Brain microvascular endothelial cell (primary cell): ENCODE measurements at regions not wholly inside any gene's neighbourhood (a gene's known extent, or its start where the extent isn't known, plus 50 kb on each side); places are given as distances from the start of the nearest gene placed in this dataset.

Experiments
- DNase-seq: peaks from one replicate; pipeline ENCODE4 v3.0.0-alpha.2; 2020
- H3K27ac ChIP-seq: fragments of 250-450 bp; sonication (Bioruptor Pico); 2 replicates; pipeline ENCODE4 v1.5.1; 2020; ENCODE audit warnings: mild to moderate bottlenecking, moderate library complexity
- H3K27me3 ChIP-seq: fragments of 250-450 bp; sonication (Bioruptor Pico); replicated peaks from 2 replicates; pipeline ENCODE4 v1.5.1; 2020; ENCODE audit warnings: mild to moderate bottlenecking
- H3K36me3 ChIP-seq: fragments of 250-450 bp; sonication (Bioruptor Pico); replicated peaks from 2 replicates; pipeline ENCODE4 v1.5.1; 2020; ENCODE audit warnings: mild to moderate bottlenecking
- H3K4me3 ChIP-seq: 2 replicates; pipeline ENCODE4 v1.5.1; 2011; ENCODE audit warnings: low read depth, mild to moderate bottlenecking, control low read depth, low read length, moderate library complexity
- in situ Hi-C: cut with HindIII; loops from 2 replicates; pipeline ENCODE4 v1.10.0; 2017; ENCODE audit warnings: low sequenced_read_pairs, low pct_ligation_motif_present
- TF ChIP-seq, protein P1 (sequence below): IDR thresholded peaks from 2 replicates; pipeline ENCODE4 v1.5.1; 2011; ENCODE audit warnings: low read depth, mild to moderate bottlenecking, moderate library complexity, low read length, control low read depth, inconsistent platforms; ENCODE audit errors: missing control alignments

DNA sequence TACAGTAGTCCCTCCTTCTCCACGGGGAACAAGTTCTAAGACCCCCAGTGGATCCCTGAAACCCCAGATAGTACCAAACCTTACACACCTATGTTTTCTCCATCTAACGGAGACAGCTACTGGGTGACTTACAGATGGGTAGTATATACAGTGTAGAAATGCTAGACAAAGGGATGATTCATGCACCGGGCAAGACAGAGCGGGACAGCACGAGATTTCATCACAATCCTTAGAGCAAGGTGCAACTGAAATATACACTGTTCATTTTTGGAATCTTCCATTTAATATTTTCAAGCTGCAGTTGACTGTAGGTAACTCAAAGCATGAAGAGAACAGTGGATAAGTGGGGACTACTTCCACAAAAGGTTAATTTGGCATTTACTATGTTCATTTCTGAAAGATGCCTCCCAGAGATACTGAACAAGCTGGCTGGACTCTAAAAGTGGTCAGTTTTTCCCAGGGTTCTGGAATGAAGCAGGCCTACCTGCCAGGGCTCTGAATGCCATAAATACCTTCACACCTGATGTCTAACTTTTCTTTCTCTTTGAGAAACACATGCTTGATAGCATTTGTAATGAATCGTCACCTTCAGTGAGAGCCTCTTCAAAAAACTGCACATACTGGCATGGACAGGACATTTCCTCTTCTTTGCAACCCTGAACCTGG, 127.7 kb upstream of the FOXN3 start:
- no peaks in the 10 kb centered on the region for H3K36me3 ChIP-seq
- DNase-seq: peak; percentile 43
- no peak overlapping the region for H3K27ac ChIP-seq
- H3K4me3 ChIP-seq: no peak overlapping the region
- TF ChIP-seq, protein P1, sequence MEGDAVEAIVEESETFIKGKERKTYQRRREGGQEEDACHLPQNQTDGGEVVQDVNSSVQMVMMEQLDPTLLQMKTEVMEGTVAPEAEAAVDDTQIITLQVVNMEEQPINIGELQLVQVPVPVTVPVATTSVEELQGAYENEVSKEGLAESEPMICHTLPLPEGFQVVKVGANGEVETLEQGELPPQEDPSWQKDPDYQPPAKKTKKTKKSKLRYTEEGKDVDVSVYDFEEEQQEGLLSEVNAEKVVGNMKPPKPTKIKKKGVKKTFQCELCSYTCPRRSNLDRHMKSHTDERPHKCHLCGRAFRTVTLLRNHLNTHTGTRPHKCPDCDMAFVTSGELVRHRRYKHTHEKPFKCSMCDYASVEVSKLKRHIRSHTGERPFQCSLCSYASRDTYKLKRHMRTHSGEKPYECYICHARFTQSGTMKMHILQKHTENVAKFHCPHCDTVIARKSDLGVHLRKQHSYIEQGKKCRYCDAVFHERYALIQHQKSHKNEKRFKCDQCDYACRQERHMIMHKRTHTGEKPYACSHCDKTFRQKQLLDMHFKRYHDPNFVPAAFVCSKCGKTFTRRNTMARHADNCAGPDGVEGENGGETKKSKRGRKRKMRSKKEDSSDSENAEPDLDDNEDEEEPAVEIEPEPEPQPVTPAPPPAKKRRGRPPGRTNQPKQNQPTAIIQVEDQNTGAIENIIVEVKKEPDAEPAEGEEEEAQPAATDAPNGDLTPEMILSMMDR: no peak
- in situ Hi-C loops: no loop called here
- H3K27me3 ChIP-seq: no peaks in the 10 kb centered on the region

DNA sequence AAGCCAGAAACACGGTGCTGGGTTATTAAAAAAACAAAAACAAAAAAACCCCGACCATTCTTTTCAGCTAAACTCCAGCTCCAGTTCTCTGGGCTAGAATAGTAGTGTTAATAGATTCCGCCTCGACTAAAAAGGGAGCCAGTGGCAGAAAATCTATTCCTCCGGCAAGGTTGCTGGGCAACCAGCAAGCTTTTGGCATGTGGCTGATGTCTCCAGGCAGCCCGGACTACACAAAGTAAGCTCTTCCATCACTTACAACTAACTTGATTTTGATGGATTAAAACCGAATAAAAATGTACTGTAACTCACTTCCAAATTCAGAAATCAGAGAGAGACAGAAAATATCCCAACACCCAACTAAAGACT, 126.4 kb upstream of the FOXN3 start:
- no peaks in the 10 kb centered on the region for H3K36me3 ChIP-seq
- H3K4me3 ChIP-seq: no peak overlapping the region
- H3K27ac ChIP-seq: no peak overlapping the region
- TF ChIP-seq, protein P1: no peak
- H3K27me3 ChIP-seq: no peaks in the 10 kb centered on the region
- no peak for DNase-seq
- in situ Hi-C loops: no loop called here

GRCh38 chr14:89542786-89543424, 125.9 kb upstream of the FOXN3 start:
- H3K4me3 ChIP-seq: no peak overlapping the region
- TF ChIP-seq, protein P1: no peak
- no peaks in the 10 kb centered on the region for H3K27me3 ChIP-seq
- no peaks in the 10 kb centered on the region for H3K36me3 ChIP-seq
- in situ Hi-C loops: no loop called here
- DNase-seq: no peak
- H3K27ac ChIP-seq: no peak overlapping the region

DNA sequence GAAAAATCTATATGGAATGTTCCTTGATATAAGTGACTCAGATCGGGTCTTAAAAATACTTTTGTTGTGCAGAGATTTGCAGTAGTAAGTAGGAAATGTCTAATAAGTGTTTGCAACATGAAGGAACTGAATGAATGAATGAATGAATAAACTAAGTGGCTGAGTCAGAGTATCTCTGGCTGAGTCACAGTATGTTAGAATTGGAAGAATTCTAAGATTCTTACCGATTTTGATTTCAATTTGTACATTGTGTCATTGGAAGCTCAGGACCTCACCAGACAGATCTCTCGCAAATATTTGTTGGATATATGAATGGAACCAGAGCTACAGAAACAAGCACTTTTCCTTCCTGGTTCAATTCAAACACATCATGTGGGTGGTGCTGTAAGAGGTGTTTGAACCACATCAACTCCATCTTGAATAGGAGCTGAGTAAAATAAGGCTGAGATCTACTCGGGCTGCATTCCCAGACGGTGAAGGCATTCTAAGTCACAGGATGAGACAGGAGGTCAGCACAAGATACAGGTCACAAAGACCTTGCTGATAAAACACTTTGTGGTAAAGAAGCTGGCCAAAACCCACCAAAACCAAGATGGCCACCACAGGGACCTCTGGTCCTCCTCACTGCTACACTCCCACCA, 123.9 kb upstream of the FOXN3 start:
- in situ Hi-C loops: no loop called here
- DNase-seq: peak; percentile 89
- TF ChIP-seq, protein P1: no peak
- no peak overlapping the region for H3K4me3 ChIP-seq
- no peaks in the 10 kb centered on the region for H3K27me3 ChIP-seq
- H3K36me3 ChIP-seq: no peaks in the 10 kb centered on the region
- peak overlapping the region; percentile 82 for H3K27ac ChIP-seq

GRCh38 chr14:89540009-89540829, 123.2 kb upstream of the FOXN3 start:
- H3K4me3 ChIP-seq: no peak overlapping the region
- peak overlapping the region; percentile 82 for H3K27ac ChIP-seq
- H3K36me3 ChIP-seq: no peaks in the 10 kb centered on the region
- H3K27me3 ChIP-seq: no peaks in the 10 kb centered on the region
- TF ChIP-seq, protein P1: no peak
- DNase-seq: peak; percentile 80
- in situ Hi-C loops: no loop called here
